GM21390 (cell line): ENCODE measurements at regions not wholly inside any gene's neighbourhood (a gene's known extent, or its start where the extent isn't known, plus 50 kb on each side); places are given as distances from the start of the nearest gene placed in this dataset.
"Not testable (repeated sequence)": the region's sequence is repeated elsewhere in the genome, so short reads cannot be mapped to it uniquely, and the experiment has no call there.

Source experiments
- ATAC-seq: cut with Tn5 transposase; IDR thresholded peaks from one replicate; pipeline ENCODE4 v1.9.1; 2021; ENCODE audit not compliant: unreplicated experiment

DNA sequence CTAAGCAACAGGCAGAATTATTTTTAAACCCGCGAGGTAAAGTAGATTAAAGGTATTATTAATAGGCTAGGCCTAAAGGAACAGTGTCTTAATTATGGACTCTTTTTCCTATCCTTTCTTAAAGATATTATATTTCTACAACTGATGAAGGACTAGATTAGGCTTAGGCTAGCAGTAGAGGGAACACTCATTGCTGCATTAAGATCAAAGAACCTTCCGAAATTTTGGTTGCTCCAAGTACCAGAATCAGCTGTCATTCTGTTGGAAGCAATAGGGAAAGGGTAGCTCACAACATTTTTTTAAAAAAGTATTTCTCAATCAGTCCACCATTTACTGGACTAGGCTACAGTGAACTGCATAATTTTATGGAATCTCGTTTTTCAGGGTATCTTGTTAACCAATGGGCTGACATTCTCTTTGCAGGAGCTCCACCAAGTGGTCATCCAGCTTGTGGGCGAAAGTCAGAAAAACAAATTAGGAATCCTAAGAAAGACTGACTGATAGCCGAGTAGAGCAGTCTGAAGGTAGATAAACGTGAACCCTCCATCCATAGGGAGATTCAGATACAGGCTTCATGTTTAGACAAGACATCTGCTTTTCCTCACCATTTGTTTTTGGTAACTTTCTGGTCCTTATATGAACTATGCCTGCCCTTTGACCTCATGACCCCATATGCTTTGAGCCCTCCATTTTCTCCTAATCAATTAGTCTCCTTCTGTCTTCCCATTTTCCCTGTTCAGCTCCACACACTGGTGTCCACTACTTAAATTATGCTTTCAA lies 103.6 kb upstream of the CHD1 start:
- peak; percentile 35 for ATAC-seq

- ATAC-seq: no peak
Observed at GRCh38 chr5:99030906-99031440, 102.2 kb upstream of the CHD1 start.

DNA sequence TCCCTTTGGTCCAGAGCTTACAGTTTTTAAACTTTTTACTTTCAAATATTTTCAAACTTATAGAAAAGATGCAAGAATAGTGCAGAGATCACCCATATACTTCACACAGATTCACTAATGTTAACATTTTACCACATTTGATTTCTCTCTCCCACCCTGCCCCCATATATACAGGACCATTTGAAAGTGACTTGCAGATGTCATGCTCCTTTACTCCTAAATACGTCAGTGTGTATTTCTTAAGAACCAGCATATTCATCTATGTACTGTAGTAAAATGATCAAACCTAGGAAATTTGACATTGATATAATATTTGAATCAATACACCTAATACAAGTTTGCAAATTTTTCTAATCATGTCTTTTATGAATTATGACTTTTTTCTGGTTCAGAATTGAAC lies 100.4 kb upstream of the CHD1 start:
- no peak for ATAC-seq

DNA sequence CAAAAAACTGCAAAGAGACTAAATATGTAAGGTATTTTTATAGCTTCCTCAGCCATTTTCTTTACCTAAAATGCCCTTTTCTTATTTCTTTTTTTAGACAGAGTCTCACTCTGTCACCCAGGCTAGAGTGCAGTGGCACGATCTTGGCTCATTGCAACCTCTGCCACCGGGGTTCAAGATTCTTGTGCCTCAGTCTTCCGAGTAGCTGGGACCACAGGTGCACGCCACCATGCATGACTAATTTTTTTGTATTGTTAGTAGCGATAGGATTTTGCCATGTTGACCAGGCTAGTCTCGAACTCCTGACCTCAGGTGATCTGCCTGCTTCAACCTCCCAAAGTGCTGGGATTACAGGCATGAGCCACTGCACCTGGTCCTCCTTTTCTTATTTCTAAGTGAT lies 99.4 kb upstream of the CHD1 start:
- not testable (repeated sequence) for ATAC-seq

DNA sequence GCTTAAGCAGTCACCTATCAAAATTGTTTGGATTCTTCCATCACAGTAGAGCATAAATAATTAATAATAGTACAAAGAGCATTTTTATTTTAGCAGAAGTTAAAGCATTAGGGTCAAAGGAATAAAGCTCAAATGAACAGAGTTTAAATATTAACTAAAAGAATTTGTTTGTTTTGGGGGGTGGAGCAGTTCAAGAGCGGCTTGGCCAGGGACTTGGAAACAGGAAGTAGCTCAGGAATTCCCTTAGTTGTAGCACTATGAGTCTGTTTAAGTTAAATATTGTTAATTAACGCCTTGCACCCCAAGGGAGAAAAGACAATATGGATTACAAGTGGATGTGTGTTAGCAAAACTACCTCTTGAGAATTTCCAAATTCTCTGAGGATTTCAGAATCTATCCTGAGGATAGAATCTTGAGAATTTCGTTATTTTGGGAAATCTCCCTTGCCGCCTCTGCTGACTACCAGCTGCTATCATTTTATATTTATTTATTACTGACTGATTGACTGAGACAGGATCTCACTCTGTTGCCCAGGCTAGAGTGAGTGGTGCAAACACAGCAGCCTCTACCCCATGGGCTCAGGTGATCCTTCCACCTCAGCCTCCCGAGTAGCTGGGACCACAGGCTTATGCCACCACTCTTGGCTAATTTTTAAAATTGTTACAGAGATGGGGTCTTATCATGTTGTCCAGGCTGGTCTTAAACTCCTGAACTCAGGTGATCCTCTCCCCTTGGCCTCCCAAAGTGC lies 96.7 kb upstream of the CHD1 start:
- ATAC-seq: no peak

DNA sequence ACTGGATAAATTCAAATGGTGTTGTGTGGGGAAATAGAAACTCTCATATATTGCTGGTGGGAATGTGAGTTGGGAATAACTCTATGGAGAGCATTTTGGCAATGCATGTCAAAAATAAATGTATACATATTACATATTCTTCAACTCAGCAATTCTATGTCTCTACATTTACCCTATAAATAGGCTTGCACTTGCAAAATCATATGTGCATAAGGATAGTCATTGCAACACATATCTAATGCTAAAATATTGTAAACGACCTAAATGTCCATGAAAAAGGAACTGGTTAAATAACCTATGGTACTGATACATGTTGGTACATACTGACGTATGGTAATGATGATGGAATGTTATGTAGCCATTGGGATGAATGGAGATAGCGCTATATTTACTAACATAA lies 94.5 kb upstream of the CHD1 start:
- ATAC-seq: no peak

DNA sequence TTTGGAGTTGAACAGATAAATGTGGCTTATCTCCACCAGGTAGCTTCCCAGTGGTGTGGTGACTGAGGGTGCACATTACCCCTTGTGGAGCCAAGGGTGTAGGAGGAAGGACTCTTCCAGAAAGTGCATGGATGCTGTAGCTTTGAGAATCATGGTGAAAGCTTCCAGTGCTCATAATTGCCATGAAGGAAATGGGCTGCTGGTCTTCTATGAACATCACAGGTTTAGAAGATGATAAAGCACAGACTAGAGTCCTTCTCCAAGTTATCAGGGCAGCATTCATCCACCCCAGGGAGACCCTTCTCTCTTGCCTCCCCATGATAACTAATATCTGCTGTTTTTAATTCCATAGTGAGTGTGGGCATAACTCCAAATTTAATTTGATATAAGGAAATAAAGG lies 93.4 kb upstream of the CHD1 start:
- ATAC-seq: no peak

DNA sequence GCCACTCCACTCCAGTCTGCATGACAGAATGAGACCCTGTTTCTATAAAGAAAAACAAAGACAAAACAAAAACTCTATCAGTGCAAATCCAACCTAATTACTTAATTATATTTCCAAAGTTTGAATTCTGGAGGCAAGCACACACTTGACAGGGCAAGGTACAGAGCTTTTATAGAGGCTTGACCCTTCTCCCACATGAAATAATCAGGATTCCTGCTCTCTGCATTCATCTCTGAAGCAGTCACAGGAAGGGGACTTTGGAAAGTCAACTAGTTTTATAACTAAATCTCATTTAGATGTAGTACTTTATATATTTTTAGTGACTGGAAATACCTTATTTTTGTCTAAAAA lies 91.9 kb upstream of the CHD1 start:
- no peak for ATAC-seq

- ATAC-seq: peak; percentile 63
Observed at GRCh38 chr5:99019812-99020697, 91.2 kb upstream of the CHD1 start.

DNA sequence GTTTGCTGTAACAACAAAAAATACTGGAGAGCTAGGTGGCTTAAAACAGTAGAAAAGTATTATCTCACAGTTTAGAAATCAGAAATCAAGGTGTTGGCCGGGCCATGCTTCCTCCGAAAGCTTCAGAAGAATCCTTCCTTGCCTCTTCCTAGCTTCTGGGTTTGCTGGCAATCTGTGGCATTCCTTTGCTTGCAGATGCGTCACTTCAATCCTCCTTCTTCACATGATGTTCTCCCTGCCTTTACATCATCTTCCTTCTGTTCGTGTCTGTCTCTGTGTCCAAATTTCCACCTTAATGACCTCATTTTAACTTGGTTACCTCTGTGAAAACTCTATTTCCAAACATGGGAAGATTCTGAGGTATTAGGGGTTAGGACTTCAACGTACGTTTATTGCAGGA lies 90.4 kb upstream of the CHD1 start:
- no peak for ATAC-seq

- no peak for ATAC-seq
Observed at GRCh38 chr5:99010294-99010693, 81.5 kb upstream of the CHD1 start.

- not testable (repeated sequence) for ATAC-seq
Observed at GRCh38 chr5:99008009-99008408, 79.2 kb upstream of the CHD1 start.

DNA sequence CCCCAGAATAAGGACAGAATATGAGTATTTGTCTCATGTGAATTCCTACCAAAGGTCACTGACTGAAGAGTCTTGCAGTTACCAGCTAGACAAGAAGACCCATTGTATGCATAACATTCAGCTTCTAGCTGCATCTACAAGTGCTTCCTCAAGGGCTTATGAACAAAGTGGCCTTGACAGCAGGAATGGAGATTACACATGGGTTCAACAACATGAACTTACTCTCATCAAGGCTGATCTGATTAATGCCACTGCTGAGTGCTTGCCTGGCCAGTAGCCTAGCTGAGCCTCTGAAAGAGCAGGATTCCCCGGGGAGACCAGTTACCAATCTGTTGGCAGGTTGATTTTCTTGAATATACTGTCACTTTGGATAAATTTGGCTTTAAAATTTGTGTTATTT lies 76.7 kb upstream of the CHD1 start:
- peak; percentile 9 for ATAC-seq

- peak; percentile 100 for ATAC-seq
Observed at GRCh38 chr5:99004960-99005359, 76.2 kb upstream of the CHD1 start.

DNA sequence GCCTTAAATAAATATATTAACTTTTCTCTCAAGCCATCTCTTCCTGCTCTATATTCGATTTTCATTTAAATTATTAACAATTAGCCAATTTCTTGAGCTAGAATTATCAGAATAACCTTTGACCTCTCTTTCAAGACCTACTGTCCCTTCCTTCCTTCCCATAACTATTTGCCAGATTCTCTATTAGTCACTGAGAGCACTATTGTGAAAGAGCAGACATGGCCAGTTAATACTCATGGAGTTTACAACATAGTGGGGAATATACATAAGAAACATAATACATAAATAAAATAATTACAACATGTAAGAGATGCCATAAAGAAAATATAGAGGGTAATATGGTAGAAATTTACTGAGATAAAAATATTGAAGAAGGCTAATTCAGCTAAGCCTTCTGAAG lies 72.1 kb upstream of the CHD1 start:
- ATAC-seq: no peak

- no peak for ATAC-seq
Observed at GRCh38 chr5:99000221-99000620, 71.4 kb upstream of the CHD1 start.

- no peak for ATAC-seq
Observed at GRCh38 chr5:98999631-99000030, 70.8 kb upstream of the CHD1 start.

- ATAC-seq: no peak
Observed at GRCh38 chr5:98997000-98997399, 68.2 kb upstream of the CHD1 start.

DNA sequence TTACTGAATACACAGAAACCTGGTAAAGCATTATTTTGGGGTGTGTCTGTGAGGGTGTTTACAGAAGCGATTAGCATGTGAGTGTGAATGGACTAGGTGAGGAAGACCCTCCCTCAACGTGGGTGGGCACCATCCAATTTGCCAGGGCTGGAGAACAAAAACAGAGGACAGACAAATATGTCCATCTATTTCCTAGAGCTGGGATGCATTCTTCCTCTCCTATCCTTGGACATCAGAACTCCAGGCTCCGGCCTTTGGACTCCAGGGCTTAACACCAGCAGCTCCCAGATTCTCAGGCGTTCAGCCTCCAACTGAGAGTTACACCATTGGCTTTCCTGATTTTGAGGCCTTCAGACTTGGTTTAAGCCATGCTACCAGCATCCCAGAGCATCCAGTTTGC lies 65.8 kb upstream of the CHD1 start:
- no peak for ATAC-seq

DNA sequence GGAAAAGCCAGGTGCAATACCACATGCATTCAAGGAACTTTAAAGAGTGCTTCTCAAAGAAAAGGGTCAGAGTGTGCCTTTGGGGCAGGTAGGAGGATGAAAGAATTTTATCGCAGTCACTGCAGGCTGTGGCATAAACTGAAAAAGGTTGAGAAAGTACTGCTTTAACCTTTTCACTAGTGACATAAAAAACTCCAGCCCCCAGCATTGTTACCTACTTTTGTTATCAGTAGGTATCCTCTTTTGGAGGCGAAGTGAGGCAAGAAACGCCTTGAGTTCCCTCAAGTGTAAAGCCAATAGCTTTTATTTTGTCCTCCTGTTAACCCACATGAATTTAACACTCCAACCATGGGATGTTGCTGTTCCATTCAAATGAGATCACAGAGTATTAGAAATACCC lies 64.7 kb upstream of the CHD1 start:
- ATAC-seq: no peak

DNA sequence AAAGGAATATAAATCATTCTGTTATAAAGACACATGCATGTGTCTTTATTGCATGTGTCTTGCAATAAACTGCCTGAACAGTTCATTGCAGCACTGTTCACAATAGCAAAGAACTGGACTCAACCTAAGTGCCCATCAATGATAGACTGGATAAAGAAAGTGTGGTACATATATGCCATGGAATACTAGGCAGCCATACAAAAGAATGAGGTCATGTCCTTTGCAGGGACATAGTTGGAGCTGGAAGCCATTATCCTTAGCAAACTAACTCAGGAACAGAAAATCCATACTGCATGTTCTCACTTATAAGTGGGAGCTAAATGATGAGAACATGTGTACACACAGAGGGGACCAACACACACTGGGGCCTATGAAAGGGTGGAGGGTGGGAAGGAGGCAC lies 63.7 kb upstream of the CHD1 start:
- ATAC-seq: no peak
